ENCODE measurements at regions not wholly inside any gene's neighbourhood (a gene's known extent, or its start where the extent isn't known, plus 50 kb on each side); places are given as distances from the start of the nearest gene placed in this dataset.

- no peak for TF ChIP-seq TAF1 (IDR thresholded peaks at IDR 0.05; ENCODE audit: low read depth)
- TF ChIP-seq, protein P1, sequence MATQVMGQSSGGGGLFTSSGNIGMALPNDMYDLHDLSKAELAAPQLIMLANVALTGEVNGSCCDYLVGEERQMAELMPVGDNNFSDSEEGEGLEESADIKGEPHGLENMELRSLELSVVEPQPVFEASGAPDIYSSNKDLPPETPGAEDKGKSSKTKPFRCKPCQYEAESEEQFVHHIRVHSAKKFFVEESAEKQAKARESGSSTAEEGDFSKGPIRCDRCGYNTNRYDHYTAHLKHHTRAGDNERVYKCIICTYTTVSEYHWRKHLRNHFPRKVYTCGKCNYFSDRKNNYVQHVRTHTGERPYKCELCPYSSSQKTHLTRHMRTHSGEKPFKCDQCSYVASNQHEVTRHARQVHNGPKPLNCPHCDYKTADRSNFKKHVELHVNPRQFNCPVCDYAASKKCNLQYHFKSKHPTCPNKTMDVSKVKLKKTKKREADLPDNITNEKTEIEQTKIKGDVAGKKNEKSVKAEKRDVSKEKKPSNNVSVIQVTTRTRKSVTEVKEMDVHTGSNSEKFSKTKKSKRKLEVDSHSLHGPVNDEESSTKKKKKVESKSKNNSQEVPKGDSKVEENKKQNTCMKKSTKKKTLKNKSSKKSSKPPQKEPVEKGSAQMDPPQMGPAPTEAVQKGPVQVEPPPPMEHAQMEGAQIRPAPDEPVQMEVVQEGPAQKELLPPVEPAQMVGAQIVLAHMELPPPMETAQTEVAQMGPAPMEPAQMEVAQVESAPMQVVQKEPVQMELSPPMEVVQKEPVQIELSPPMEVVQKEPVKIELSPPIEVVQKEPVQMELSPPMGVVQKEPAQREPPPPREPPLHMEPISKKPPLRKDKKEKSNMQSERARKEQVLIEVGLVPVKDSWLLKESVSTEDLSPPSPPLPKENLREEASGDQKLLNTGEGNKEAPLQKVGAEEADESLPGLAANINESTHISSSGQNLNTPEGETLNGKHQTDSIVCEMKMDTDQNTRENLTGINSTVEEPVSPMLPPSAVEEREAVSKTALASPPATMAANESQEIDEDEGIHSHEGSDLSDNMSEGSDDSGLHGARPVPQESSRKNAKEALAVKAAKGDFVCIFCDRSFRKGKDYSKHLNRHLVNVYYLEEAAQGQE (IDR thresholded peaks at IDR 0.05; ENCODE audit: low read depth): no peak
- TF ChIP-seq YY1 (IDR thresholded peaks at IDR 0.05; ENCODE audit: low read depth): no peak
- no peak for TF ChIP-seq TCF12 (IDR thresholded peaks at IDR 0.05; ENCODE audit: low read depth)
- no peak for TF ChIP-seq TEAD4 (IDR thresholded peaks at IDR 0.05)
- no peak for TF ChIP-seq RAD21 (IDR thresholded peaks at IDR 0.05; ENCODE audit: low read depth)
- no peak for TF ChIP-seq MAX (IDR thresholded peaks at IDR 0.05)
- TF ChIP-seq FOXM1 (IDR thresholded peaks at IDR 0.05; ENCODE audit: borderline replicate concordance, low read depth): no peak
- TF ChIP-seq EP300 (IDR thresholded peaks at IDR 0.05; ENCODE audit: borderline replicate concordance): no peak
- TF ChIP-seq NFIC (IDR thresholded peaks at IDR 0.05): no peak
Measured at GRCh38 chr5:92904021-92904420, 677.0 kb downstream of the NR2F1-AS1 start.

- TF ChIP-seq, protein P2, sequence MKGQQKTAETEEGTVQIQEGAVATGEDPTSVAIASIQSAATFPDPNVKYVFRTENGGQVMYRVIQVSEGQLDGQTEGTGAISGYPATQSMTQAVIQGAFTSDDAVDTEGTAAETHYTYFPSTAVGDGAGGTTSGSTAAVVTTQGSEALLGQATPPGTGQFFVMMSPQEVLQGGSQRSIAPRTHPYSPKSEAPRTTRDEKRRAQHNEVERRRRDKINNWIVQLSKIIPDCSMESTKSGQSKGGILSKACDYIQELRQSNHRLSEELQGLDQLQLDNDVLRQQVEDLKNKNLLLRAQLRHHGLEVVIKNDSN (IDR thresholded peaks at IDR 0.05): no peak
- no peak for TF ChIP-seq EGR1 (IDR thresholded peaks at IDR 0.05)
Measured at GRCh38 chr5:92899611-92900010, 681.4 kb downstream of the NR2F1-AS1 start.

- no peak for TF ChIP-seq CEBPB (IDR thresholded peaks at IDR 0.05)
- TF ChIP-seq, protein P1 (IDR thresholded peaks at IDR 0.05; ENCODE audit: low read depth): no peak
- TF ChIP-seq CREB1 (IDR thresholded peaks at IDR 0.05; ENCODE audit: low read depth): no peak
- TF ChIP-seq RAD21 (IDR thresholded peaks at IDR 0.05; ENCODE audit: low read depth): no peak
- TF ChIP-seq YY1 (IDR thresholded peaks at IDR 0.05; ENCODE audit: low read depth): no peak
- no peak for TF ChIP-seq EGR1 (IDR thresholded peaks at IDR 0.05)
- no peak for TF ChIP-seq EP300 (IDR thresholded peaks at IDR 0.05; ENCODE audit: borderline replicate concordance)
- TF ChIP-seq NFIC (IDR thresholded peaks at IDR 0.05): no peak
- TF ChIP-seq TCF12 (IDR thresholded peaks at IDR 0.05; ENCODE audit: low read depth): no peak
- TF ChIP-seq TEAD4 (IDR thresholded peaks at IDR 0.05): no peak
- TF ChIP-seq ZBTB7A (IDR thresholded peaks at IDR 0.05; ENCODE audit: low read depth): no peak
- TF ChIP-seq, protein P2 (IDR thresholded peaks at IDR 0.05): no peak
Measured at GRCh38 chr5:92896722-92897121, 684.3 kb downstream of the NR2F1-AS1 start.

DNA sequence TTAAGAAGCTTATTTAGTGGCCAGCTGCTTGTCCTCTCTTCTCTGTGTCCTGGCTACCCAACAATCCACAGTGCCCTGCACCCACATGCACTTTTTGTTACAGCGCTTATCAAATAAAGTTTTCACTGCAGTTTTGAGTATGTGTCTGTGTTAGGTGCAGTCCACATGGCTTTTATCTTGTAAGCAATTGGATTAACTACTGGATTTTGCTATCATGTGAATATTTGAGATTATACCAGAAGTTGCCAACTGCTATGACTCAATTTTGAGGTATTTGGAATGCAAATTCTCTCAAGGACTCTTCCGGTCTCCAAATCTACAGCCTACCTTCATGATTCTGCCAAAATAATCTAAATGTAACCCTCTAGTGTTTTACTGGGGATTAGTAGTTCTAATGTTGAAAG lies 690.2 kb downstream of the NR2F1-AS1 start:
- TF ChIP-seq EGR1 (IDR thresholded peaks at IDR 0.05) (no peak), TCF12 (IDR thresholded peaks at IDR 0.05; ENCODE audit: low read depth) (no peak), TEAD4 (IDR thresholded peaks at IDR 0.05) (no peak), MAX (IDR thresholded peaks at IDR 0.05) (no peak), CEBPB (IDR thresholded peaks at IDR 0.05) (no peak), TAF1 (IDR thresholded peaks at IDR 0.05; ENCODE audit: low read depth) (no peak), FOXM1 (IDR thresholded peaks at IDR 0.05; ENCODE audit: borderline replicate concordance, low read depth) (no peak), EP300 (IDR thresholded peaks at IDR 0.05; ENCODE audit: borderline replicate concordance) (no peak), RAD21 (IDR thresholded peaks at IDR 0.05; ENCODE audit: low read depth) (no peak), NFIC (IDR thresholded peaks at IDR 0.05) (no peak), YY1 (IDR thresholded peaks at IDR 0.05; ENCODE audit: low read depth) (no peak), CREB1 (IDR thresholded peaks at IDR 0.05; ENCODE audit: low read depth) (no peak), ZBTB7A (IDR thresholded peaks at IDR 0.05; ENCODE audit: low read depth) (no peak)
- TF ChIP-seq, protein P2 (IDR thresholded peaks at IDR 0.05): no peak
- TF ChIP-seq, protein P1 (IDR thresholded peaks at IDR 0.05; ENCODE audit: low read depth): no peak
